GM21526 (cell line): ENCODE measurements at regions not wholly inside any gene's neighbourhood (a gene's known extent, or its start where the extent isn't known, plus 50 kb on each side); places are given as distances from the start of the nearest gene placed in this dataset.
A peak's percentile ranks its signal among the peaks of the same experiment; 100 is the strongest.
"Not testable (repeated sequence)": the region's sequence is repeated elsewhere in the genome, so short reads cannot be mapped to it uniquely, and the experiment has no call there.

ENCODE experiments used
- ATAC-seq: cut with Tn5 transposase; IDR thresholded peaks from one replicate; pipeline ENCODE4 v1.9.1; 2021; ENCODE audit warnings: moderate library complexity; ENCODE audit not compliant: unreplicated experiment, low FRiP score

DNA sequence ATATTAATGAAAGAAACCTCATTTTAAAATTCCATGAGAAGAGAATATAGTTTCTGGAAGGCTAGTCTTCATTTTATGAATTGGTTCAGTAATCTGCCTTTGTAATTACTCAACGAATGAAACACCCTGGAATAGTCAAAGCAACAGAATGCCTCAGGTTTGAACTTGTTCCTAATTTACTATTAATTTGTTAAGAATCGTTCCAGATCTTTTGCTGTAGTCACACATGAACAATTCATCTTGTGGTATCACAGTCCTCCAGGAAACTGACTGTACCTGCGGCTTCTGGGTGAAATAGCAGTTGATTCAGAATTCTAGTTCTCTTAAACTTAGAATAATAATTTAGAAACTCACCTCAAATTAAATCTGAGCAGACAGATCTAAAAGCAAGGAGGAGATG is 282.7 kb upstream of the MAP2 start:
- ATAC-seq: no peak

DNA sequence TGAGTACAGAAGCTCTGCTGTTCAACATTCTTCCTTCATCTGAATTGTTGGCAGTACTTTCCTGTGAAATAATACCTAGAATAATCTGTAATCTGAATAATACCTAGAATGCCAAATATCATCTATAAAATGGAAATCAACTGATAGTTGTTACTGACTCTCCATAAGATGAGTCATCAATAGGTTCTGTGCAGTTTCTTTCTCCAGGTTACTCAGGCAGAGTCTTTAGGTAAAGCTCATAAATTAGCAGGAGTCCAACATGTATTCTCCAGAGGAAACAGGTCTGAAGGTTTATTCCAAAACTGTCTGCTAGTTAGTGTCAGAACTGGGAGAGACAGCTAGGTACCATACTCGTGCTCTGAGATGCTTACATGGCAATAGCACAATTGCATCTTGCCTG is 282.0 kb upstream of the MAP2 start:
- no peak for ATAC-seq

DNA sequence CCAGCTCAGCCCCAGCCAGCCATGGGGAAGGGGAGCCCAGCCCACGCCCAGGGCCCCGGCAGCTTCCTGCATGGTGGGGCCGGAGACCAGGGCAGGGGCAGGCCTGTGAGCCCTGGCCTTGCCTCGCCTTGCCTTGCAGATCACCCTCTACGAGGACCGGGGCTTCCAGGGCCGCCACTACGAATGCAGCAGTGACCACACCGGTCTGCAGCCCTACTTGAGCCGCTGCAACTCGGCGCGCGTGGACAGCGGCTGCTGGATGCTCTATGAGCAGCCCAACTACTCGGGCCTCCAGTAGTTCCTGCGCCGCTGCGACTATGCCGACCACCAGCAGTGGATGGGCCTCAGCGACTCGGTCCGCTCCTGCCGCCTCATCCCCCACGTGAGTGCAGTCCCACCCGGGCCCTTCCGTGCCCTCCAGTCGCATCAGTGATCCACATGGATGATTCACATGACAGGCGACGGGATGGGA is 278.6 kb upstream of the MAP2 start:
- ATAC-seq: not testable (repeated sequence)

DNA sequence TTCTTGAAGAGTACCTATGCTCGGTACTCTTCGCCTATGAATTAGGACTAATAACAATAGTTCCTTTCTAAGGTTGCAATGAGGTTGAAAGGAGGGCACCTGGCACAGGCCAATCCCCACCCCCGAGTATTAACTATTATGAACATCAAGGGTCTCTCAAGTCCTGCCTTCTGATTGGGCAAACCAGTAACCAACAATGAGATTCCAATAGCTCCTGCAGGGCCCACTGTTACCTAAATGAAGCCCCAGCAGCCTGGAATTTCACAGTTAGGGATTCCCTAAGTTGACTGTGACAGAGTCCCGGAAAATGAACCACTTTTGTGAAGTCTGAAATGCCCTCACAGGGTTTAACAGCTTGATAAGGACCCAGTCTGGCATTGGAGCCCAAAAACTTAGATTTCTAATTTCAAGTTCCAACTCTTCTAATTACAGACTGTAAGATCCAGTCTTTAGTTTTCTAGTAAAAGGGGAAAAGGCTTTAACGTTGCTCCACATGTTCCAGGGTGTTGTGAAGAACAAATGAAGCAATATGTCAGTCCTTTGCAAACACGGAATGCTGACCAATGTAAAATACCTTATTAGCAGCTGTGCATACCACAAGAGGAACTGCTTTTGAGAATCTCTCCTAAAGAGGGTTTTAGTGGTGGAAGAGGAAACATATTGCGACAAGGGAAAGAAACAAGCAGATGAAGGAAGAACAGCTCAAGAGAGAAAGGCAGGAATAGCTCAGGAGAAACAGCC is 277.7 kb upstream of the MAP2 start:
- no peak for ATAC-seq

DNA sequence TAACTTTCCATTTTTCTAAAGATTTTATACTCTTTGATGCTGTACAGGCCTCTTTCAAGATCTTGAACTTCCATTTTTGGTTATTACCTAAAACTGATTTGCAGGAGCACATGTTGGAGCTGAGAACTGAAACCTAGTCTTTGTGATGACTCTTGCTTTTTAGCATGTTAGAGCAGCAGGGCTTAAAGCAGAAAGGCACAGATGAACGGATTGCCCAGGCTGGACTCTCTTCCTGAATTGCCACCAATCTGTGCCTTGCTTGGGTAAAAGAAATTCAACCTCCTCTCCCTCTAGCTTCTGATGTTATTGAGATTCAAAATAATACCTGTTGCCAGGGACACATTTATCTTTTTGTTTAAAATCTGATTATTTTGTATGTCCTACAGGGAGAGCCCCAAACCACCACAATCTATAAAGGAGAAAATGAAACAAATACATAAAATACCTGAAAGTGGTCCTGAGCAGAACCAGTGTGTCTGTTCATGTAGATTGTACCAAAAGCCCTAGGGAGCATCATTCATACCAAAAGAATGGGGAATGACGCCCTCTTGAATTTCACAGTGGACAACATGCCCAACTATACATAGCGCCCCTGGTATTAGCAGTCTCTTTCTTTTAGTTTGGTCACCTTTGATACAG is 277.0 kb upstream of the MAP2 start:
- ATAC-seq: no peak

DNA sequence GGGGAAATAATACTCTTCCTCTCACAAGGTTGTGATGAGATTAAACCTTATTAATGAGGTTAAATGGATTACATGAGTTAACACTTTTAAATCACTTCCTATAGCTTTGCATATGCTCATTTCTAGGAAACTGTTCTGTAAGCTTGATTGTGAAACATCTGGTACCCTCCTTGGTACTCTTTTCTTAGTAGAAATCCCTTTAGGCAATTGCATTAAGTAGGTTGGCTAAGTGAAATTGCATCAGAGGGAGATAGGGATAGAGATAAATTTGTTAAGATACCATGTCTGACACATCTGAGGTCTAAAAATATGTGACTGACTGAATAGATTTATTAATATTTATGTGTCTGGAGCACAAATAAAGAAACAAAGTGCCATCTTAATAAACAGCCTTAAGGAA is 275.9 kb upstream of the MAP2 start:
- ATAC-seq: no peak

DNA sequence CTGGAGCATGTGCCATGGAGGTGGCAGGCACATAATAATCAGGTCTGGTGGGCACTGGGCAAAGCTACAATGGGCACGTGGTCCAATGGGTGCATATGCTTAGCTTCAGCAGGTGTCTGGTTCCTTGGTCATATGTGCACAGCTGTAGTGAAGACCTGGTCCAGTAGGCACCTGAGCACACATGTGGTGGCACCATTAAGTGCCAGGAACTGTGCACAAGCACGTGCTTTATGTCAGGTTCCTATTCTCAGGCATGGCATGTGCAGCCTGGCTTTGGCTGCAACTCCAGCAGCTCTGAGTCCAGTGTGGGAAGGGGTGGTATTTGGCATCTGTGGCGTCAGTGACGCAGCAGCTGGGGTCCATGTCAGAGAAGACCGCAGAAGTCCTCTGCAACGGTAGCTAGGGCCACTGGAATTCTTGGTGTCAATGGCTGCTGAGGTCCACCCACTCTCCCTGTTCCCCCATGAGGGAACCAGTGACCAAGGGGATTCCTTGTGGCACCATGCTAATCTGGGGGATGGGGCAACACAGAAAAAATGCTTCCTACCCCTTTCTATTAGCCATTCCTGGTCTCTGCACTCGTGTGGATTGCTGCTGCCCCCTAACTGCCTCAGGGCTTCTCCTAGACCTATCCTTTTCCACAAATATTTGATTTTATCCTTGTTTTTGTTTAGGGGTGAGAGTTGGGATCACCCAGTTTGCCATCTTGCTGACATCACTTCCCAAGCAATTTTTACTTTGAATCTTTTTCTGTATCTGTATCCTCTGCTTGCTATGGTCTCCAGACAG is 262.9 kb upstream of the MAP2 start:
- ATAC-seq: no peak

DNA sequence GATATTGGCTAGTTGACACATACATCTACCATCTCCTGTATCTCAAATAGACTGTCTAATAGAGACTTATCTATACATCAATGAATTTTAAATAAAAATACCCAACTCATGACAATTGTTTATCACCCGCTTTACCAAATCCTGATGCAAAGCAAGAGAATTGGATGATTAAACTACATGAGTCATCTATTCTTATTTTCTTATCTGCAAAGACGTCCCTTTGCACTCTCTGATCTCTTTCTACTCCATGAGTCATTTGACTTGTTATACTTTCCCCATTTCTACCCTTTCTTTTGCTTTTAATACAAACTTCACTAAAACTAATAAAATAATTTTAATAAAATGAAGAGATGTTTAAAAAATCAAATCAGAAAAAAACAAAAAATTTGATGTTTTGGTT is 261.7 kb upstream of the MAP2 start:
- no peak for ATAC-seq

DNA sequence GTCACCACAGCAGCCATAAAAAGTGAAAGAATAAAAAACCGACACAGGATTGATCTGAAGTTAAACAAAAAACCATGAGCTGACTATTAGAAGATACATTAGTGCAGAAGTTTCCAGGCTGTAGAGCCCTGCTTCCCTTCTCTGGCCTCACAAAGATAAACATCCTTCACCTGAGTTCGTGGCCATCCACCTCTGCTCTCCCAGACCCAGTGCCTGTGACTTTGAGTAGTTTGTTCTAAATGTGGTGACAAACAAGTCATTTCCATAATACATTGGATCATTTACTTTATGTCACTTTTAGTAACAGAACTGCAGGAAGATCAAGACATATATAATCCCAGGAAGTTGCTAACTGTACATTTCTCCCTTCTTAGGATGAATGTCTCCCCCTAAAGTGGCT is 241.9 kb upstream of the MAP2 start:
- no peak for ATAC-seq

DNA sequence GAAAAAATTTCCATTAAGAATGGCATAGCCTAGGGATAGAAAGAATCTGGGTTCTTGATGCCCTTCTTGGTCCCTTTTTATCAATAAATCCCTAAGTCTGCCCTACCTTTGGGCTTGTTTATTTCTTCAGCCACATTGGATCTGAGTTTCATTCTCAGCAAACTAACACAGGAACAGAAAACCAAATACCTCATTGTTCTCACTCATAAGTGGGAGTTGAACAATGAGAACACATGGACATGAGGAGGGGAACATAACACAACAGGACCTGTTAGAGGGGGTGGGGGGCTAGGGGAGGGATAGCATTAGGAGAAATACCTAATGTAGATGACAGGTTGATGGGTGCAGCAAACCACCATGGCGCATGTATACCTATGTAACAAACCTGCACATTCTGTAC is 237.0 kb upstream of the MAP2 start:
- not testable (repeated sequence) for ATAC-seq

DNA sequence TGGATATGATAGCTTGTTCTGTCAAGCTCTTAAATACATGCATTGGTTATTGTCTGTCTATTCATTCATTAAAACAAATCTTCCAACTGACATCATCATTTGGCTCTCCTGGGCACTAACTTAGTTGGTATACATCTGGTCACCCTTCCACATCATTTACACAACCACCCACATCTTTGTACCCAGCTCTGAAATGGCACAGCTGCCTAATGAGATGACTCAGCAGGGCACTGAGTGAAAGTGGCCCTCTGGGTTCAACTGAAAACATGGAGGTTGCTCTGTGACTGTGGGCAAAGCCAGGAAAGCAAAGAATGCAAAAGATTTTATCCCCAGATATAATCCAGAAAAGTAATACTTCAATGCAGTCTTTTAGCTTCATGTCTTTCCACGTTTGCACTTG is 234.0 kb upstream of the MAP2 start:
- ATAC-seq: no peak

DNA sequence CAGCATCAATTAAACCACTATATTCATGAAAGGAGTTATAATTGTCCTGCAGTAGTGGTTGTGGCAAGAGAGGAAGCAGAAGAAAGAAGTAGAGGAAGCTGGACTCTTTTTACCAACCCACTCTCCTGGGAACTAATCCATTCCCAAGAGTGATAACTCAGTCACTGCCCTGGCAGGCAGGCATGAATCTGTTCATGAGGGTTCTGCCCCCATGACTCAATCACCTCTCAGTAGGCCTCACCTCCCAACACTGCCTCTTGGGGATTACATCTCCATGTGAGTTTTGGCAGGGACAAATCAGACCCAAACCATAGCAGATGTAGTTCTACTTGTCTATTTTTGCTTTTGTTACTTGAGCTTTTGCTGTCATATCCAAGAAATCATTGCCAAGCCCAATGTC is 232.7 kb upstream of the MAP2 start:
- ATAC-seq: no peak

DNA sequence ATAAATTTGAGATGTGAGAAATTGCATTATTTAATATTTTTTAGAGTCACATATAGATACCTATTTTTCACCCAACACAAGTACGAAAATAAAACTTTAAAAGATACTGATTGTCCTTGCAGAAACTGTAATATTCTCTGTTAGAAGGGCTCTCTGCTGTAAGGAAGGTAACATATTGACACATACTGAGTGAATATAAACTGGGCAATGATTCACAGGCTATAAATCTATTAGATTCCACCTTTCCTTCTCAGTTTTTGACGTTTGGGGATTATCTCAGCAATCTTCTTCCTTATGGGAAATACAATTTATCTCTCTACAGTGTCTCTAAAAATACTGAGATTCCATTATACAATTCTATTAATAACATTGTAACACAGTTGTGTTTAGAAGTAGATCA is 229.1 kb upstream of the MAP2 start:
- no peak for ATAC-seq

DNA sequence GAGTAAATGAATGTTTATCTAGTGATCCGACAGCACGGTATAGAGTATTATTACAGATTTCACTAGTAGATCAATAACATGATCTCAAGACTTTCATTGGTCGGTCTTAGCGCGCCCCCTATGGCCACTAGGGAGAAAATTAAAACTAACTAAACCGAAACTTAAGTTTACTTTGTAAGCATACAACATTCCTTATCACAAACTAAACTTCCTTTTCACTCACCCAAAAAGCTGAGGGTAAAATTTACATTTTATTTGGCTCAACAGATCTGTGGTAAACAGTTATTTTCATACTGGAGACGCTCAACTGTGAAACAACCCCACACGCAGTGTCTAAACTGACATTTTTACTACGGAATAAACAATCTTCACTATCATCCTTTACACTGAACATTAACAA is 215.6 kb upstream of the MAP2 start:
- peak; percentile 61 for ATAC-seq

DNA sequence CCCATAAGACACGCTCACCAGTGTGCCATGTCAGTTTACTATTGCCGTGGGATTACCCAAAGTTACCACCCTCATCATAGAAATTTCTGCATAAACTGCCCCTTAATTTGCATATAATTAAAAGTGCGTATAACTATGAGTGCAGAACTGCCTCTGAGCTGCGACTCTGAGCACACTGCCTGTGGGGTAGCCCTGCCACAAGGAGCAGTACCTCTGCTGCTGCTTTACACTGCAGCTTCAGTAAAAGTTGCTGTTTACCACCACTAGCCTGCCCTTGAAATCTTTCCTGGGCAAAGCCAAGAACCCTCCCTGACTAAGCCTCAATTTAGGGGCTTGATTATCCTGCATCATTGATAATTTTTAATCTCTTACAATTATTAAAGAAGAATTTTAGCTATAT is 213.9 kb upstream of the MAP2 start:
- ATAC-seq: no peak

DNA sequence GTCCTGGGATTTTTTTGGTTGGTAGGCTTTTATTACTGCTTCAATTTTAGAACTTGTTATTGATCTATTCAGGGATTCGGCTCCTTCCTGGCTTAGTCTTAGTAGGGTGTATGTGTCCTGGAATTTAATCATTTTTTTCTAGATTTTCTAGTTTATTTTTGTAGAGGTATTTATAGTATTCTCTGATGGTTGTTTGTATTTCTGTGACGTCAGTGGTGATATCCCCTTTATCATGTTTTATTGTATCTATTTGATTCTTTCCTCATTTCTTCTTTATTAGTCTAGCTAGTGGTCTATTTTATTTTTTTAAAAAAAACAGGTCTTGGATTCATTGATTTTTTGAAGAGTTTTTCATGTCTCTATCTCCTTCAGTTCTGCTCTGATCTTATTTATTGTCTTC is 193.3 kb upstream of the MAP2 start:
- no peak for ATAC-seq

DNA sequence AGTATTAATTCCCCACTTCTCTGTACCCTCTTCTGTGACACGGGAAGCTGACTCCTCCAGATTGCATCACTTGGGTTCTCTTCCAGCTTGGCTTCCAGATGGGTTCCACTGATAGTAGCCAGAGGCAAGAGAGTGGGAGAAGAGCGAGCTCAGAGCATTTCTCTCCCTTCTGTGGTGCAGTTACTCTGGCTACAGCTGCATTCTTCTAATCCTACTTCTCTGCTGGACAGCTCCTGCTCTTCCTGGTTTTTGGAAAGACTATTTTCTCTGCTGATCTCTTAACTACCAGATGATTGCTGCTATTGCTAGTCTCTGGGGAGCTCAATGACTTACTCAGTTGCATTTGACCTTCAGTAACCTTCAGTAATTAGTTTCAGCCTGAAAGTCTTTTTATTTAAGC is 187.5 kb upstream of the MAP2 start:
- ATAC-seq: no peak

DNA sequence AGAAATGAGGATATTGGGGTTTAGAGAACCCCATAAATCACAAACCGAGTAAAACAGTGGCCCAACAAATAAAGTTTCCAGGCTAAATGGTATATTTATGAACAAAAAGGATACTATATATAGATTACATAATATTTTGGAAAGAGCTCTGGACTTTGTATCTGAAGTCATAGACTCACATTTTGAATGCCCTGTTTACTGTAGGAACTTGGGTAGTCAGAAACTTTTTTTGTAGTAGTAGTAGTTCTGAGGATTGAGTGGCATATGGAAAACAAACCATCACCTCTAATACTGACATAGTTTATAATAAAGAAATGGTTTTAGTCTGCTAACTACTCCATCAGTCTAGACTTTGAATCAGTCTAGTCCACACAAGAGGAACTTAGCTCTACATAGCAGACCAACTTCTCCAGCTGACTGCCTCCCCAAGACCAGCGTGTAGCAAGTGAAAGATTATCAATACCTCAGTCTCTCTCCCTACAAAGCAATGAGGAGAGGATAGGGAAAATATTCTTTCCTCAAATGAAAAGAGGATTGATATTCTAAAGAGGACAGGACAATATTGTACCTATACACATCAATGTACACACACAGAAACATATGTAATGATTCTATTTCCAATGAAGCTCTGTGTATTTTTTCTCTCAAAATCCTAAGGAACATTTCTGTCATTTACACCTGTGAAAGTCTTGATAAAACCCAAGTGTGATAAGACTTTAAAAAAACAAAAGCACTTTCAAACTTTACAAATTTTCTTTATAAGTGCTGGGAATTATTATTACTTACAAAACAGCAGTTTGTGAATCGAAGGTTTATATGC is 184.9 kb upstream of the MAP2 start:
- no peak for ATAC-seq

DNA sequence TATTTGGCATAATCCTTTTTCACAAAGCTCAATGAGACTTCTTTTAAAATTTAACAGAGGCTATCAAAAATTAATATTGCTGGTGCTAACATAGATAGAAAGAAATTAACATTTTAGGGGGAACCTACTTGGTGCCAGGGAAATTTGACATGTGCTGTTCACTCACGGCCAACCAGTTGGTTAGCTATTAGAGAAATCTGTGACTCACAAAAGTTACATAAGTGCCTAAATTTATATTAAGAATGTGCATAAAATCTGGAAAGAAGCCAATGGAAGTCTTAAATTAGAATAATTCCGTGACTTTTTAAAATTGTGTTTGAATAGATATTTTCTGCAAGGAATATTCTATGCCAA is 184.3 kb upstream of the MAP2 start:
- ATAC-seq: no peak

DNA sequence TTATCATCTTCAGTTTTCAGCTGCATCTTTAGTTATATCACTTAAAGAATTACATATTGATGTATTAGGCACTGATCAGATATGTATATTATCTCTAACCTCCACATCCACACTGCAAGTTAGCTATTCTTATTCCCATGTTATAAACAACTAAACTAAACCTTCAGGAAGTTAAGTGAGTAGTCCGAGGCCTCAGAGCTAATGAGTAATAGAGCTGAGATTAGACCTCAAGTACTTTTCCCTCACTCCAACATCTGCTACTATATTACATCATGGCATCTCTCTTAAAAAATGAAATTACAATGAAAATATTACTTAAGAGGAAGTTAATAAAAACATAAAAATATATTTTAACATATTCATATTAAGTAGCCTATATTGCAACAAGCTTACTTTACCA is 183.6 kb upstream of the MAP2 start:
- no peak for ATAC-seq

DNA sequence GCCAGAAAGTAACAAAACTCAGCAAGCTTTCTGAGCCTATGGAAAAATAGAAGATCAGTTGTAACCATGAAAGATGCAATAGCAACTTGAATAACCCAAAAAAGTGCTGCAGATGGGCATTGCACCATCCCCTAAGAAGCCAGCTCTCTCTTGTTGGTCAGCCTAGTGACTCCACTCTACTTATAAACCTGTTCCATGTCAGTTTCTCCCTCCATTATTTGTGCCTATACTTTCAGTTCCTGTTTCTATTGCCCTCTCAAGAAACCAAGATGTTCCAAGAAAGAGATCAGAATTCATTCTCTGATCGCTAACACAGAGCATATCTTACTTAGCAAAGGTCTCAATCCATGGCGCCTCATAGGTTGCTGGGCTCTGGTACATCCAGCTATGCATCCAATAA is 170.3 kb upstream of the MAP2 start:
- peak; percentile 52 for ATAC-seq
